A549 (cell line): ENCODE measurements at regions not wholly inside any gene's neighbourhood (a gene's known extent, or its start where the extent isn't known, plus 50 kb on each side); places are given as distances from the start of the nearest gene placed in this dataset.

Source experiments
- ATAC-seq, 2 experiments: fragments of 200-7000 bp in 1 of 2; fragments of >200 bp in 1 of 2; cut with Nextera tagmentation in 1 of 2; cut with Tn5 transposase in 1 of 2; 3 replicates each; pipeline versions ENCODE4 v1.8.0 to v1.9.1; 2018 to 2020; ENCODE audit warnings: mild to moderate bottlenecking in 1 of 2, moderate library complexity in 1 of 2
- CTCF ChIA-PET: fragments of 300-600 bp; sonication (Branson Sonifier 250); formaldehyde crosslinking; extraction: SDS; loops from one replicate; lab custom pipeline; 2021; ENCODE audit warnings: antibody characterized with exemption, inconsistent platforms; lab: Yijun Ruan, JAX
- POLR2A ChIA-PET: fragments of 350-600 bp; formaldehyde crosslinking; extraction: SDS; loops from one replicate; lab custom pipeline; 2021; ENCODE audit warnings: antibody characterized with exemption, inconsistent platforms; lab: Yijun Ruan, JAX
- DNase-seq, 2 experiments: peaks; one replicate each; pipeline versions ENCODE4 v3.0.0 to v3.0.0-alpha.2; 2011 to 2016; ENCODE audit warnings: low read depth in 1 of 2, low spot score in 1 of 2
- FAIRE-seq: peaks from 2 replicates; lab custom pipeline; 2011; peaks lifted over from hg19 to GRCh38; lab: Jason Lieb, UNC
- H3K27ac ChIP-seq, 2 experiments: fragments of >200 bp; sonication (Bioruptor Twin); formaldehyde crosslinking; 3 replicates each; pipeline ENCODE4 v1.5.1; 2016 to 2017
- H3K4me1 ChIP-seq: fragments of >200 bp; sonication (Bioruptor Twin); formaldehyde crosslinking; 3 replicates; pipeline ENCODE4 v1.6.1; 2016
- H3K4me2 ChIP-seq: fragments of >200 bp; sonication (Bioruptor Twin); formaldehyde crosslinking; 3 replicates; pipeline ENCODE4 v1.6.1; 2016
- H3K4me3 ChIP-seq: fragments of >200 bp; sonication (Bioruptor Twin); formaldehyde crosslinking; 3 replicates; pipeline ENCODE4 v1.5.1; 2016
- H3K9me3 ChIP-seq: fragments of >200 bp; sonication (Bioruptor Twin); formaldehyde crosslinking; 3 replicates; pipeline ENCODE4 v1.6.1; 2016
- CEBPB ChIP-seq, 2 experiments: fragments of >200 bp in 1 of 2; sonication (Bioruptor Twin) in 1 of 2; formaldehyde crosslinking in 1 of 2; IDR thresholded peaks; 2 replicates each; pipeline ENCODE4 v1.6.1; 2012 to 2016
- CHD2 ChIP-seq: fragments of 150-350 bp; IDR thresholded peaks from 2 replicates; pipeline ENCODE4 v1.6.1; 2014; ENCODE audit warnings: low read length; ENCODE audit not compliant: partially characterized antibody
- CHD4 ChIP-seq: fragments of 200-600 bp; sonication (generic); IDR thresholded peaks from 2 replicates; pipeline ENCODE4 v1.6.1; 2016; ENCODE audit warnings: antibody characterized with exemption, mild to moderate bottlenecking, borderline replicate concordance
- EHF ChIP-seq: fragments of 250-450 bp; sonication (Bioruptor Pico); IDR thresholded peaks from 2 replicates; pipeline ENCODE4 v1.5.0; 2020; ENCODE audit warnings: mild to moderate bottlenecking
- EP300 ChIP-seq, 2 experiments: fragments of >200 bp; sonication (Bioruptor Twin); formaldehyde crosslinking; IDR thresholded peaks; 2 replicates in 1 of 2; 3 replicates in 1 of 2; pipeline ENCODE4 v1.6.1; 2016 to 2017
- FOSL2 ChIP-seq, 2 experiments: fragments of 450-650 bp in 1 of 2; fragments of >200 bp in 1 of 2; sonication (Bioruptor Twin) in 1 of 2; formaldehyde crosslinking; IDR thresholded peaks; 2 replicates each; pipeline versions ENCODE4 v1.5.0 to v1.6.1; 2016 to 2020; ENCODE audit warnings: mild to moderate bottlenecking in 1 of 2, moderate library complexity in 1 of 2
- GATA3 ChIP-seq: IDR thresholded peaks from 2 replicates; pipeline ENCODE4 v1.6.1; 2012; ENCODE audit warnings: borderline replicate concordance
- HDAC2 ChIP-seq: fragments of 200-600 bp; sonication (generic); IDR thresholded peaks from 2 replicates; pipeline ENCODE4 v1.6.1; 2016
- HEYL ChIP-seq: fragments of 250-450 bp; sonication (Bioruptor Pico); IDR thresholded peaks from 2 replicates; pipeline ENCODE4 v1.8.0; 2021; ENCODE audit warnings: mild to moderate bottlenecking, moderate library complexity
- HOXB5 ChIP-seq: fragments of 250-450 bp; sonication (Bioruptor Pico); IDR thresholded peaks from 2 replicates; pipeline ENCODE4 v1.5.0; 2020; ENCODE audit warnings: mild to moderate bottlenecking, moderate library complexity
- JUN ChIP-seq, 2 experiments: fragments of >200 bp; sonication (Bioruptor Twin); formaldehyde crosslinking; IDR thresholded peaks; 2 replicates in 1 of 2; 3 replicates in 1 of 2; pipeline ENCODE4 v1.6.1; 2016 to 2017
- JUNB ChIP-seq: fragments of >200 bp; sonication (Bioruptor Twin); formaldehyde crosslinking; IDR thresholded peaks from 2 replicates; pipeline ENCODE4 v1.6.1; 2016
- KDM1A ChIP-seq: fragments of 200-600 bp; sonication (generic); IDR thresholded peaks from 2 replicates; pipeline ENCODE4 v1.6.1; 2016; ENCODE audit warnings: low read depth, mild to moderate bottlenecking
- KDM5A ChIP-seq: fragments of 200-600 bp; sonication (generic); IDR thresholded peaks from 2 replicates; pipeline ENCODE4 v1.6.1; 2016; ENCODE audit warnings: antibody characterized with exemption, mild to moderate bottlenecking
- MAZ ChIP-seq: fragments of 150-350 bp; IDR thresholded peaks from 2 replicates; pipeline ENCODE4 v1.6.1; 2014; ENCODE audit warnings: antibody characterized with exemption, low read depth, low read length, borderline replicate concordance
- RFX5 ChIP-seq: fragments of 450-650 bp; IDR thresholded peaks from 2 replicates; pipeline ENCODE4 v1.7.1; 2014; ENCODE audit warnings: antibody characterized with exemption, mild to moderate bottlenecking, moderate library complexity
- SMC3 ChIP-seq: fragments of >200 bp; sonication (Bioruptor Twin); formaldehyde crosslinking; IDR thresholded peaks from 3 replicates; pipeline ENCODE4 v1.6.1; 2018; ENCODE audit warnings: inconsistent platforms
- SREBF2 ChIP-seq: fragments of 450-650 bp; IDR thresholded peaks from 2 replicates; pipeline ENCODE4 v1.6.1; 2014; ENCODE audit warnings: mild to moderate bottlenecking, moderate library complexity
- WGBS: methylation state at CpG from one replicate; pipeline ENCODE4 v1.1.6; 2017; ENCODE audit errors: missing lambda C conversion rate; 5-methylcytosine and 5-hydroxymethylcytosine counted together
- TF ChIP-seq, protein P1 (sequence below): fragments of >200 bp; sonication (Bioruptor Twin); formaldehyde crosslinking; IDR thresholded peaks from 3 replicates; pipeline ENCODE4 v1.6.1; 2016
- TF ChIP-seq, protein P2 (sequence below): fragments of 450-650 bp; IDR thresholded peaks from 2 replicates; pipeline ENCODE4 v1.6.1; 2014; ENCODE audit warnings: antibody characterized with exemption
- TF ChIP-seq, protein P3 (sequence below): fragments of >200 bp; sonication (Bioruptor Twin); formaldehyde crosslinking; IDR thresholded peaks from 2 replicates; pipeline ENCODE4 v1.6.1; 2016
- TF ChIP-seq, protein P4 (sequence below): fragments of 200-600 bp; sonication (generic); IDR thresholded peaks from 2 replicates; pipeline ENCODE4 v1.6.1; 2016; ENCODE audit warnings: antibody characterized with exemption, mild to moderate bottlenecking, moderate library complexity
- TF ChIP-seq, protein P5 (sequence below): fragments of 250-450 bp; sonication (Bioruptor Pico); IDR thresholded peaks from 2 replicates; pipeline ENCODE4 v1.5.0; 2020; ENCODE audit warnings: low read depth, mild to moderate bottlenecking, moderate library complexity
- TF ChIP-seq, protein P6 (sequence below): IDR thresholded peaks from 2 replicates; pipeline ENCODE4 v1.6.1; 2012
- TF ChIP-seq, protein P7 (sequence below): IDR thresholded peaks from 2 replicates; pipeline ENCODE4 v1.6.1; 2012

DNA sequence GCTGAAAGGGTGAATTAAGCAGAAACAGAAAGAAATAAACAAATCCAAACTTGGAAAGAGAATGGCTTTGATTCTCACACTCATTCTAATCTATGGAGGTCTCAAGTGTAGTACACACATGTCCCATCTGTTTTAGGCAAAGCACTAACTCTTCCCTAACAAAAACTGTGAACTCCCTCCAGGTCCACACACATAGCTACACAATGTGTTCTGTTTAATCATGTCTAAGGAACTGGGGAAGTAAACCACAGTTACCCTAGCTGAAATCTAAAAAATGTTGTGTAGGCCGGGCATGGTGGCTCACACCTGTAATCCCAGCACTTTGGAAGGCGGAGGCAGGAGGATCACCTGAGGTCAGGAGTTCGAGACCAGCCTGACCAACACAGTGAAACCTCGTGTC is 118.7 kb upstream of the FST start:
- FAIRE-seq (no peak), ATAC-seq (no peak), DNase-seq (no peak)
- ChIA-PET CTCF (interaction anchor here (0.6 kb wide), 1 partner anchor 195 kb away, joined by 6 read pairs; no protein-coding TSS in a partner anchor), POLR2A (no interaction called here)
- 62% methylated on average over 4 of the region's 4 CpGs for WGBS
- peak overlapping the region; percentile 72 to 75 for H3K27ac ChIP-seq
- TF ChIP-seq SREBF2, result no peak
- TF ChIP-seq, protein P1, sequence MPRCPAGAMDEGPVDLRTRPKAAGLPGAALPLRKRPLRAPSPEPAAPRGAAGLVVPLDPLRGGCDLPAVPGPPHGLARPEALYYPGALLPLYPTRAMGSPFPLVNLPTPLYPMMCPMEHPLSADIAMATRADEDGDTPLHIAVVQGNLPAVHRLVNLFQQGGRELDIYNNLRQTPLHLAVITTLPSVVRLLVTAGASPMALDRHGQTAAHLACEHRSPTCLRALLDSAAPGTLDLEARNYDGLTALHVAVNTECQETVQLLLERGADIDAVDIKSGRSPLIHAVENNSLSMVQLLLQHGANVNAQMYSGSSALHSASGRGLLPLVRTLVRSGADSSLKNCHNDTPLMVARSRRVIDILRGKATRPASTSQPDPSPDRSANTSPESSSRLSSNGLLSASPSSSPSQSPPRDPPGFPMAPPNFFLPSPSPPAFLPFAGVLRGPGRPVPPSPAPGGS, result no peak
- TF ChIP-seq EHF (CRISPR knock-in tag), result no peak
- H3K4me2 ChIP-seq, result peak overlapping the region; percentile 67
- H3K9me3 ChIP-seq, result 0 out of 3 replicates have a peak, but pooled peaks cover 5% of the 10 kb centered on the region
- peaks cover 58% of the 10 kb centered on the region for H3K4me1 ChIP-seq
- H3K4me3 ChIP-seq, result no peak overlapping the region

DNA sequence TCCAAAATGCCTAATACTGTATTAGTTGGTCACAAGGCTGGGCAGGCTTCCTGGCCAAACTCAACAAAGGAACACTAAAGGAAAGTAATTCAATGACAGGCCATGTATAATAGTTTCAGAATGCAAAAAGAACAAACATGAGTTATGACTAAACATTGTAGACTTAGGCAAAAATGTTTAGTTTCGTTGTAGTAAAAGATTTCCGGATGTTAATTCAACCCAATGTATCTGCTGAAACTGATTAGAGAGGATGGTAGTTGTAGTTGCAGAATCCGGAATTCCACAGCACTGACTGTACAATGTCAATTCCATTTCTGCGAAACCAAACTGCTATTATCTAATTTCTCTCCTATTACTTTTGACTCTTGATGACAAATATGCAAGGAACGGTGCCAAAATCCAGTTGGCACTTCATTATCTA is 117.9 kb upstream of the FST start:
- H3K4me1 ChIP-seq, result peaks cover 59% of the 10 kb centered on the region
- ChIA-PET CTCF (no interaction called here), POLR2A (no interaction called here)

DNA sequence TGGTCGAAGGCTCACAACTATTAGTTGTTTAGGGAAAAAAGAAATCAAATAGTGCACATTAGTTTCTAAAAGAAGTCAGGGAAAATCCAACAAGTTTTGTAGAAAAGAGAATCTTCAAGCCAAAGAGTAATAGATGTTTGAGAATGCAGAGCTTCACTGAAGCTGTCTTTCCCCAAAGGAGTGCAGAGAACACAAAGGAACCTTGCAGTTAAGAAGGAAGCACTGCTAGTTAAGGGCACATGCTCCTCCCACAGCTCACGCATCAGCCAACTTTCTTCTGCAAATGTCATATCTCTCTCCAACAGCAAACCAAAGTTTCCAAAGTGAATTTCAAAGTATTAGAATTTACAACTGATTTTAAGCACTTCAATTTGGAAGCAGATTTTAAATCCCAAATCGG is 116.4 kb upstream of the FST start:
- Histone ChIP-seq H3K4me3 (no peak overlapping the region), H3K4me2 (no peak overlapping the region), H3K4me1 (peaks cover 72% of the 10 kb centered on the region), H3K27ac (peak overlapping the region; percentile 13 to 22; a peak in 4 of 6 replicates), H3K9me3 (0 out of 3 replicates have a peak, but pooled peaks cover 5% of the 10 kb centered on the region)
- FAIRE-seq (no peak), ATAC-seq (no peak), DNase-seq (no peak)
- ChIA-PET POLR2A (interaction anchor here (0.6 kb wide), 1 partner anchor 55 kb away, joined by 3 read pairs; no protein-coding TSS in a partner anchor), CTCF (interaction anchor here (0.7 to 1.4 kb wide), 2 partner anchors 194 to 1462 kb away, joined by 3 to 4 read pairs; no protein-coding TSS in a partner anchor)
- WGBS, result 85% methylated on average over 3 of the region's 3 CpGs
- TF ChIP-seq, protein P2, sequence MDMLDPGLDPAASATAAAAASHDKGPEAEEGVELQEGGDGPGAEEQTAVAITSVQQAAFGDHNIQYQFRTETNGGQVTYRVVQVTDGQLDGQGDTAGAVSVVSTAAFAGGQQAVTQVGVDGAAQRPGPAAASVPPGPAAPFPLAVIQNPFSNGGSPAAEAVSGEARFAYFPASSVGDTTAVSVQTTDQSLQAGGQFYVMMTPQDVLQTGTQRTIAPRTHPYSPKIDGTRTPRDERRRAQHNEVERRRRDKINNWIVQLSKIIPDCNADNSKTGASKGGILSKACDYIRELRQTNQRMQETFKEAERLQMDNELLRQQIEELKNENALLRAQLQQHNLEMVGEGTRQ, result no peak
- TF ChIP-seq SREBF2 (no peak), MAZ (no peak), GATA3 (no peak), CHD2 (no peak), RFX5 (no peak), CHD4 (no peak), HEYL (no peak), KDM5A (no peak)
- TF ChIP-seq, protein P3, sequence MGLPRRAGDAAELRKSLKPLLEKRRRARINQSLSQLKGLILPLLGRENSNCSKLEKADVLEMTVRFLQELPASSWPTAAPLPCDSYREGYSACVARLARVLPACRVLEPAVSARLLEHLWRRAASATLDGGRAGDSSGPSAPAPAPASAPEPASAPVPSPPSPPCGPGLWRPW, result no peak
- TF ChIP-seq, protein P4, sequence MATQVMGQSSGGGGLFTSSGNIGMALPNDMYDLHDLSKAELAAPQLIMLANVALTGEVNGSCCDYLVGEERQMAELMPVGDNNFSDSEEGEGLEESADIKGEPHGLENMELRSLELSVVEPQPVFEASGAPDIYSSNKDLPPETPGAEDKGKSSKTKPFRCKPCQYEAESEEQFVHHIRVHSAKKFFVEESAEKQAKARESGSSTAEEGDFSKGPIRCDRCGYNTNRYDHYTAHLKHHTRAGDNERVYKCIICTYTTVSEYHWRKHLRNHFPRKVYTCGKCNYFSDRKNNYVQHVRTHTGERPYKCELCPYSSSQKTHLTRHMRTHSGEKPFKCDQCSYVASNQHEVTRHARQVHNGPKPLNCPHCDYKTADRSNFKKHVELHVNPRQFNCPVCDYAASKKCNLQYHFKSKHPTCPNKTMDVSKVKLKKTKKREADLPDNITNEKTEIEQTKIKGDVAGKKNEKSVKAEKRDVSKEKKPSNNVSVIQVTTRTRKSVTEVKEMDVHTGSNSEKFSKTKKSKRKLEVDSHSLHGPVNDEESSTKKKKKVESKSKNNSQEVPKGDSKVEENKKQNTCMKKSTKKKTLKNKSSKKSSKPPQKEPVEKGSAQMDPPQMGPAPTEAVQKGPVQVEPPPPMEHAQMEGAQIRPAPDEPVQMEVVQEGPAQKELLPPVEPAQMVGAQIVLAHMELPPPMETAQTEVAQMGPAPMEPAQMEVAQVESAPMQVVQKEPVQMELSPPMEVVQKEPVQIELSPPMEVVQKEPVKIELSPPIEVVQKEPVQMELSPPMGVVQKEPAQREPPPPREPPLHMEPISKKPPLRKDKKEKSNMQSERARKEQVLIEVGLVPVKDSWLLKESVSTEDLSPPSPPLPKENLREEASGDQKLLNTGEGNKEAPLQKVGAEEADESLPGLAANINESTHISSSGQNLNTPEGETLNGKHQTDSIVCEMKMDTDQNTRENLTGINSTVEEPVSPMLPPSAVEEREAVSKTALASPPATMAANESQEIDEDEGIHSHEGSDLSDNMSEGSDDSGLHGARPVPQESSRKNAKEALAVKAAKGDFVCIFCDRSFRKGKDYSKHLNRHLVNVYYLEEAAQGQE, result no peak
- TF ChIP-seq, protein P5, sequence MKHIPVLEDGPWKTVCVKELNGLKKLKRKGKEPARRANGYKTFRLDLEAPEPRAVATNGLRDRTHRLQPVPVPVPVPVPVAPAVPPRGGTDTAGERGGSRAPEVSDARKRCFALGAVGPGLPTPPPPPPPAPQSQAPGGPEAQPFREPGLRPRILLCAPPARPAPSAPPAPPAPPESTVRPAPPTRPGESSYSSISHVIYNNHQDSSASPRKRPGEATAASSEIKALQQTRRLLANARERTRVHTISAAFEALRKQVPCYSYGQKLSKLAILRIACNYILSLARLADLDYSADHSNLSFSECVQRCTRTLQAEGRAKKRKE (CRISPR knock-in tag), result no peak

More for the DNA sequence above, 117.9 kb upstream of the FST start:
- Histone ChIP-seq H3K4me2 (peak overlapping the region; percentile 67), H3K4me3 (no peak overlapping the region), H3K27ac (peak overlapping the region; percentile 72 to 75), H3K9me3 (0 out of 3 replicates have a peak, but pooled peaks cover 5% of the 10 kb centered on the region)
- peak; percentile 88 to 91 for ATAC-seq
- DNase-seq, result peak; percentile 37 to 81
- WGBS, result 3% methylated on average over 5 of the region's 5 CpGs
- no peak for FAIRE-seq
- TF ChIP-seq, protein P1, result peak; percentile 29; the same call in 1 of the 3 replicates
- TF ChIP-seq SMC3 (peak; percentile 13; the same call in 1 of the 3 replicates), HDAC2 (no peak), KDM1A (no peak), FOSL2 (IDR thresholded peaks at IDR 0.05) (peak; percentile 88), FOSL2 (CRISPR knock-in tag; IDR thresholded peaks at IDR 0.05) (peak; percentile 92), HOXB5 (CRISPR knock-in tag) (no peak), JUN (IDR thresholded peaks at IDR 0.05) (peak; percentile 65 to 84; a peak in 2 of 5 replicates), GATA3 (peak; percentile 93), JUNB (peak; percentile 96), CEBPB (IDR thresholded peaks at IDR 0.05) (peak in 1 of 2 experiments; percentile 89; a peak in 2 of 4 replicates), EP300 (IDR thresholded peaks at IDR 0.05) (peak; percentile 73 to 82; a peak in 2 of 5 replicates)
- TF ChIP-seq, protein P6, sequence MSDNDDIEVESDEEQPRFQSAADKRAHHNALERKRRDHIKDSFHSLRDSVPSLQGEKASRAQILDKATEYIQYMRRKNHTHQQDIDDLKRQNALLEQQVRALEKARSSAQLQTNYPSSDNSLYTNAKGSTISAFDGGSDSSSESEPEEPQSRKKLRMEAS, result peak; percentile 35; the same call in 1 of the 2 replicates
- TF ChIP-seq, protein P3, result peak; percentile 34; the same call in 1 of the 2 replicates
- TF ChIP-seq, protein P7, sequence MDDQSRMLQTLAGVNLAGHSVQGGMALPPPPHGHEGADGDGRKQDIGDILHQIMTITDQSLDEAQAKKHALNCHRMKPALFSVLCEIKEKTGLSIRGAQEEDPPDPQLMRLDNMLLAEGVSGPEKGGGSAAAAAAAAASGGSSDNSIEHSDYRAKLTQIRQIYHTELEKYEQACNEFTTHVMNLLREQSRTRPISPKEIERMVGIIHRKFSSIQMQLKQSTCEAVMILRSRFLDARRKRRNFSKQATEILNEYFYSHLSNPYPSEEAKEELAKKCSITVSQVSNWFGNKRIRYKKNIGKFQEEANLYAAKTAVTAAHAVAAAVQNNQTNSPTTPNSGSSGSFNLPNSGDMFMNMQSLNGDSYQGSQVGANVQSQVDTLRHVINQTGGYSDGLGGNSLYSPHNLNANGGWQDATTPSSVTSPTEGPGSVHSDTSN, result peak; percentile 62; the same call in 1 of the 2 replicates
